ENCODE measurements at regions not wholly inside any gene's neighbourhood (a gene's known extent, or its start where the extent isn't known, plus 50 kb on each side); places are given as distances from the start of the nearest gene placed in this dataset.

DNA sequence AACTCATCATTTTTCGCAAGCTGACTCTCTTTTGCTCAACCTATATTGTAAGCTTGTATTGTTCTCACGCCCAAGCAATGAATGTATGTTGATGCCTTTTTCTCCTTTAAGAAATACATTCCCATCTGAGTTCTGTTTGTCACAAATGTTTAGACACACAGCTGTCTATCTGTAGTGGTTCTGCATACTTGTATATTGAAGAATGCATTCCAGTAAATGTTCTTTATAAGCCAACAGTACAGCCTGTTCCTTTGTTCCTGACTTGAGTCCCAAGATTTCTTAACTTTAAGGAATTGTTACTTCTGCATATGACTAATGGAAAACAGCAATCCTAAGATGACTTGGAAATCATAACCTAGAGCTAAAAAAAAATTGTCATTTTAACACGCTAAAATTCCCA lies 849.1 kb upstream of the POU3F3 start:
- no peak overlapping the region for H3K9ac ChIP-seq (ENCODE audit: low read depth, low read length)
- no peaks in the 10 kb centered on the region for H3K36me3 ChIP-seq (ENCODE audit: insufficient read depth, low read length)
- no peaks in the 10 kb centered on the region for H3K9me3 ChIP-seq (ENCODE audit: control insufficient read depth, insufficient read depth, low read length)
- peaks cover 14% of the 10 kb centered on the region; the same call in 1 of the 2 replicates for H3K4me1 ChIP-seq (ENCODE audit: insufficient read depth, low read length)

DNA sequence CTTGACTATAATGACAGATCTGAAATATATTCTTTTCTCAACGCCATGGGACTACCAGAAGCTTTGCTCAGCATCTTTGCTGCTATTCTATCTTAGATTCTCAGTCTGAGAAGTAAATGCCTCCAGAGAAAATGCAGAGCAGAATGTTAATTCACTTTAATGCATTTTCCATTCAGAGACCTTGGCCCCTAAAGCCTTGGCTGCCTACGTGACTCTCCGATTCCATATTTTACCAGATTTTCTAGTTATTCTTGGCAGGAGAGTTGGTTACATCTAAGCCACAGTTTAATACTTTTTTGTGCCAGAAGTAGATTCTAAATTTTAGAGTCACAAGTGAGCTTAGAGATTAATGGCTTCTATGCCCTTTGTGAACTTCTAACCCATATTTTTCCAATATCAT lies 837.1 kb upstream of the POU3F3 start:
- no peaks in the 10 kb centered on the region for H3K9me3 ChIP-seq (ENCODE audit: control insufficient read depth, insufficient read depth, low read length)
- H3K9ac ChIP-seq (ENCODE audit: low read depth, low read length) = no peak overlapping the region
- H3K36me3 ChIP-seq (ENCODE audit: insufficient read depth, low read length) = no peaks in the 10 kb centered on the region
- H3K4me1 ChIP-seq (ENCODE audit: insufficient read depth, low read length) = no peaks in the 10 kb centered on the region

DNA sequence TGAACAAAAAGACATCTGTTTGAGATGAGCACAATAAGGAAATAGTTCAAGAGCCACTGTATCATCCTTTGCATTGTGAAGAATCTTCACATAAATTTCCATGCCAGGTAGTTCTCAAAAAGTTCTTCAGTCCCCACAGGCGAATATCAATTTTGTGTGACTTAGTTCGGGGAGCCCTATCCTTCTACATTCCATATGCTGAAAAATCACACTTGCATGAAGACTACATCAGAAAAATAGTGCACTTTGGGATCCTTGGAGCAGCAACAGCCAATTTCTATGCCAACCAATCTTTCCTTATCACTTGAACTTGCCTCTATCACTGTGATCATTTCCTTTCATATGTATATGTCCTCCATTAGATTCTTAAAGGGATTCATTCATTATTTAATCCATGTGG lies 830.6 kb upstream of the POU3F3 start:
- H3K4me1 ChIP-seq (ENCODE audit: insufficient read depth, low read length) = peaks cover 9% of the 10 kb centered on the region; the same call in 1 of the 2 replicates
- H3K9ac ChIP-seq (ENCODE audit: low read depth, low read length) = no peak overlapping the region
- H3K9me3 ChIP-seq (ENCODE audit: control insufficient read depth, insufficient read depth, low read length) = no peaks in the 10 kb centered on the region

DNA sequence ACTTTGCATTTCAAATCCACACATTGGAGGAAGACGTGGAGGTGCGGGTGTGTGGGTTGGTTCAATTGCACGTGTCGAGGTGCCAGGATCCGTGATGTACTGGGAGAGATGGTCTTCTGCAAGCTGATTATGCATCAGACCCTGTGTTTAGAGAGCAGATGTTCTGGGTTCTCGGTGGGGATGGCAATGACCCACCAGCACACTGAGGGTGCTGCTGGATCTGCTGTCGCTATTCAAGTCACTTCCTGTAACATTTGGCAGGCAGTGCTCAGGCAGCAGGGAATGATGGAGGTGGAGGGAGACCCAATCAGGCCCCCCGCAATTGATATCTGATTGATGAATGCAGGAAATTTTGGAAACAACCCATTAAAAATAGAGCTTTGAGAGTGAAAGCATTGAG lies 830.1 kb upstream of the POU3F3 start:
- Histone ChIP-seq H3K9ac (ENCODE audit: low read depth, low read length) (no peak overlapping the region), H3K36me3 (ENCODE audit: insufficient read depth, low read length) (no peaks in the 10 kb centered on the region), H3K9me3 (ENCODE audit: control insufficient read depth, insufficient read depth, low read length) (no peaks in the 10 kb centered on the region), H3K4me1 (ENCODE audit: insufficient read depth, low read length) (peaks cover 9% of the 10 kb centered on the region; the same call in 1 of the 2 replicates)

More for the DNA sequence above, 830.6 kb upstream of the POU3F3 start:
- H3K36me3 ChIP-seq (ENCODE audit: insufficient read depth, low read length) = no peaks in the 10 kb centered on the region

DNA sequence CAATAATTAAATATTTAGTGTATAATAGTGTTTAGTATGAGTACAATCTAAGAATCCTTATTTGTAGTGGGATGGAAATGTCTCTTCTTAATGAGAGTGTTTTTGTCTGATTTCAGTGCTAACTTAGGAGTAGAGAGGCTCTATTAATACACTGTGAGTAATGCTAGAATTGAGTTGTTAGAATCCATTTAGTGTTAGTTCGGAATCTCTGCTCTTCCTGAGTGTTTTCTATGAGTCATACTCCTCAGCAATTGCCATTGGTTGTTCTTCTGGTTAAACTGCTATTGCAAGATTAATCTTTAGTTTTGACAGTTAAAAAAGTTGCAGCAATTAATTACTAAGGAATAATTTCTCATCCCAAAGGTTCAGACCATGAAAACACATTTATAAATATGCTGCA lies 828.6 kb upstream of the POU3F3 start:
- Histone ChIP-seq H3K36me3 (ENCODE audit: insufficient read depth, low read length) (no peaks in the 10 kb centered on the region), H3K9ac (ENCODE audit: low read depth, low read length) (no peak overlapping the region), H3K4me1 (ENCODE audit: insufficient read depth, low read length) (peaks cover 9% of the 10 kb centered on the region; the same call in 1 of the 2 replicates), H3K9me3 (ENCODE audit: control insufficient read depth, insufficient read depth, low read length) (no peaks in the 10 kb centered on the region)

DNA sequence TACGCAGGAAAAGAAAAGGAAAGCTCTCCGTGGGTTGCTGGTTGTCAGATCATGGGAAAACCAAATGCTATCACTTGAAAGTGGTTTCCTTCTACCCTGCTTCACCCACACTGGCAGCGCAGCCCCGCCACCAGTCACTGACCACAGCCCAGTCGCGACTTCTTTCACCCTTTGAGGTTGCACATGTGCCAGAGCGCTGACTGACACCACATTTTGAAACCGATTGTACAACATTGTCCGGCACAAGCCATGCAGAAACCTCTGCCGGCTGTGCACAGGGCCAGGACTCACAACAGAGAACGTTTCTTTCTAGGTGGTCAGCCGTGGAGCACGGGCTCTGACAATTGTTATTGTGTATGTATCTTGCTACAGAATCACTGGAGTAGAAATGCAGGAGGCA lies 827.2 kb upstream of the POU3F3 start:
- Histone ChIP-seq H3K36me3 (ENCODE audit: insufficient read depth, low read length) (no peaks in the 10 kb centered on the region), H3K9ac (ENCODE audit: low read depth, low read length) (no peak overlapping the region), H3K4me1 (ENCODE audit: insufficient read depth, low read length) (peaks cover 9% of the 10 kb centered on the region; the same call in 1 of the 2 replicates), H3K9me3 (ENCODE audit: control insufficient read depth, insufficient read depth, low read length) (no peaks in the 10 kb centered on the region)

DNA sequence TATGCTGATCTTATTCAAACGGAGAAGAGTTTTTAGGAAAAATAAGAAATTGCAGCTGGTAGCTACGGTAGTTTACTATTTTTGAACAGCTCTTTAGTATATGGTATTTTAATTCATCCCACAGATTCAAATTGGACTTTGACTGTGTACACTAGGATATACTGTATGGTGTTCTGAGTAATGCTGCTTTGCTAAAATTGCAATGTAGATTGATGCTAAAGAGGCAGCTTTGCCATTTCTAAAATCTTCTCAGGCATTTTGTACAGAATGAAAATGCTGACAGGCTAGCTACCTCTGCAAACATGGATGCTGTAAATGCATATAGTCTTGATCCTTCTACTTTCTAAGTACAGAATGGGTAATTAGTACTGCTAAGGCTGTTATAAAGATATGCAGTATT lies 826.6 kb upstream of the POU3F3 start:
- H3K9ac ChIP-seq (ENCODE audit: low read depth, low read length) = no peak overlapping the region
- no peaks in the 10 kb centered on the region for H3K9me3 ChIP-seq (ENCODE audit: control insufficient read depth, insufficient read depth, low read length)
- H3K36me3 ChIP-seq (ENCODE audit: insufficient read depth, low read length) = no peaks in the 10 kb centered on the region
- peaks cover 9% of the 10 kb centered on the region; the same call in 1 of the 2 replicates for H3K4me1 ChIP-seq (ENCODE audit: insufficient read depth, low read length)

DNA sequence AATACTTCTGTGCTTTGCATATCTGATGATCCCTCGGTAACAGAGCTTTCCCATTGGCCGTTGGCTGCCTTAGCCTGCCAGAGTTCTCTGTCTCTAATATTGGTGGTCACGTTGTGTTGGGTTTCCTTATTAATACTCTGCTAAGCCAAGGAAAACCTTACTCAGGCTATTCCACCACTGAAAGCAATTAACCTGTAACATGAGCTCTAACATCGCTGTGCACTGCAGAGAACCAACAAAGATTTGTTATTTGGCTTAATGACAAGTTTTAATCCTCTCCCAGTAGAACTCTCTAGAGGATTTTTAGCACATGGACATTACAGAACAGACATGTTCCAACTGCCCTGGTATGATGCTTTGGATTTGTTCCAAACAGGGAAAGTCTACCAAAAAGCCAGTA lies 825.9 kb upstream of the POU3F3 start:
- Histone ChIP-seq H3K9me3 (ENCODE audit: control insufficient read depth, insufficient read depth, low read length) (no peaks in the 10 kb centered on the region), H3K9ac (ENCODE audit: low read depth, low read length) (no peak overlapping the region), H3K4me1 (ENCODE audit: insufficient read depth, low read length) (peaks cover 8% of the 10 kb centered on the region; the same call in 1 of the 2 replicates), H3K36me3 (ENCODE audit: insufficient read depth, low read length) (no peaks in the 10 kb centered on the region)

DNA sequence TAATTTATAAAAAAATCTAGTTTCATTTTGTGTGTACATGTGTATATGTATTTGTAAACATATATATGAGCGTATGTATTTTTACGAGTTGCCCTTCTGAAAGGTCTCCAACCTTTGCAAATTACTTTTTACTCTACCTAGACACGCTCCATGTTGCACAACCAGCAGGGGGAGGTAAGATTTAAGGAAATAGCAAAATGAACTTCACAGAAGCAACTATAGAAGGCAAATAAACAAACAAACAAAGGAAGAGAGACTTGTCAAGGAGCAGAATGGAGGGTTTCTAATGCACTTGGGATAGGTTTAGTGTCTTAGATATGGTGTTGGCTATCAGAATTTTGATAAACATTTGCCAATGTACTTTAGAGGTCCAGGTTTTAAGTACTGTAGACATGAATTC lies 820.5 kb upstream of the POU3F3 start:
- Histone ChIP-seq H3K4me1 (ENCODE audit: insufficient read depth, low read length) (no peaks in the 10 kb centered on the region), H3K36me3 (ENCODE audit: insufficient read depth, low read length) (no peaks in the 10 kb centered on the region), H3K9ac (ENCODE audit: low read depth, low read length) (no peak overlapping the region), H3K9me3 (ENCODE audit: control insufficient read depth, insufficient read depth, low read length) (no peaks in the 10 kb centered on the region)

DNA sequence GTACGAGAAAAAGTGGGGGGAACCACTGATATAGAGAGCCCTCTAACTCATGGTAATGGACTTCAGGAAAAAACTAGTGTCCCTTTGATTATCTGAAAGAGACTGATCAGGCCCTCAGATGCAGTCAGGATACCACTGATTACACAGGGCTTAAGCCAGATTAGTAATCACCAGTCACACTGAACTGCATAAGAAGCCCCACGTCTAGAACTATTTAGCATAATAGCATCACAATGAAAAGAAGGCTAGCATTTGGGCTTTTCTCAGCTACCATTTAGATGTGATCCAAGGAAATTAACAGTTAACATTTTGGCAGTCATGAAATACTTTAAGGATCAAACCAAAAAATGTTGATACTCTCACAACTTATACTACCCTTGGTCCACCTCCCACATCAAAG lies 813.1 kb upstream of the POU3F3 start:
- H3K9ac ChIP-seq (ENCODE audit: low read depth, low read length) = no peak overlapping the region
- no peaks in the 10 kb centered on the region for H3K36me3 ChIP-seq (ENCODE audit: insufficient read depth, low read length)
- H3K9me3 ChIP-seq (ENCODE audit: control insufficient read depth, insufficient read depth, low read length) = no peaks in the 10 kb centered on the region
- H3K4me1 ChIP-seq (ENCODE audit: insufficient read depth, low read length) = peaks cover 4% of the 10 kb centered on the region

DNA sequence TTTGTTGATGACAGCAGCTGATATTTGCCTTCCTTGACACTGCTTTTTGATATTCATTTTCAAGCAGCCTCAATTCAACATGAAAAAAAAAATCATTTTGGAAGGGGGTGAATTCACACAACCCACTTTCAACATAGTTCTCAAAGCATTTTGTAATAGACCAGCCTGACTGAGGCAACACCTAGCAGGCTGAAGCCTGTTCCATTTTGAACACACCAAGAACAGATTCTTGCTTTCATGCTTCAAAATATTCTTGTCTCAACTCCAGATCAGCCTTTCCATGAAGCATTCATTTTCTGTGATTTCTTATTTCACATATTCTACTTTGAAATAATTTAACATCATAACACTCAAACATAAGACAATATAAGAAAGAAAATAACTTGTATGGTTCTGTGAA lies 812.6 kb upstream of the POU3F3 start:
- Histone ChIP-seq H3K9me3 (ENCODE audit: control insufficient read depth, insufficient read depth, low read length) (no peaks in the 10 kb centered on the region), H3K4me1 (ENCODE audit: insufficient read depth, low read length) (peaks cover 4% of the 10 kb centered on the region), H3K9ac (ENCODE audit: low read depth, low read length) (no peak overlapping the region), H3K36me3 (ENCODE audit: insufficient read depth, low read length) (no peaks in the 10 kb centered on the region)

DNA sequence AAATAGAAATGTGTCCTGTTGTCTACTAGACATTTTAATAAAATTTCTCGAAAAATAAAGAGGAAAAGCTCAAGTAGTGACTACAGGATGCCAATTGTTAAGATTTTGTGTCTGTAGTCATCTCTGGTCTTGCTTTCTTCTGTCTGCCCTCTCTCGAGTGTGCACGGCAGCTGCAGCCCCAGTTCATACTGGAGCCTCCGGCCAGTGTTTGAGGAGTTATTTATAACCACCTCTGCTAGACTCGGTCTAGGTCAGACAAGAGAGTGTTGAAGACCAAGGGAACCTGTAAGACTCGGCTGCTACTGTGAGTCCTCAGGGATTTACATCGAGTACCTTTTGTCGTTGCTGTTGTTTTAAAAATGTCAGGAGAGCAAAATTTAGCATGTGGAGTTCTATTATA lies 810.1 kb upstream of the POU3F3 start:
- Histone ChIP-seq H3K36me3 (ENCODE audit: insufficient read depth, low read length) (no peaks in the 10 kb centered on the region), H3K4me1 (ENCODE audit: insufficient read depth, low read length) (peaks cover 4% of the 10 kb centered on the region), H3K9ac (ENCODE audit: low read depth, low read length) (no peak overlapping the region), H3K9me3 (ENCODE audit: control insufficient read depth, insufficient read depth, low read length) (no peaks in the 10 kb centered on the region)

DNA sequence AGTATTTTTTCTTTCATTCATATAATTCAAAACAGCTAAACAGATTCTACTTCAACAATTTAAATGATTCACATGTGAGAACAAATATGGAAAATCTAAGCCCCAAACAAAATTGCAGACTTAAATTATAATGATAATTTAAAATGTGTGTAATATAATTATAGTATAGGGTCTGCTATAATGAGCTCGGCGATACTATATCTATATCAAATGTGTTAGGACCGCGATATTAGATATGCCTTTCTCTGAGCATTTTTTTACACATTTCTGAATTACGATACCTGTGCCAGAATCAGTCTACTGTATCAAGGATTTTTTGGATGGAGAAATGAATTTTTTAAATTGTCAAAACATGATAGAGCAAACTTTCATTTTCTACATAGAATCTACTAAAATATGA lies 808.8 kb upstream of the POU3F3 start:
- Histone ChIP-seq H3K9ac (ENCODE audit: low read depth, low read length) (no peak overlapping the region), H3K4me1 (ENCODE audit: insufficient read depth, low read length) (peaks cover 4% of the 10 kb centered on the region)

DNA sequence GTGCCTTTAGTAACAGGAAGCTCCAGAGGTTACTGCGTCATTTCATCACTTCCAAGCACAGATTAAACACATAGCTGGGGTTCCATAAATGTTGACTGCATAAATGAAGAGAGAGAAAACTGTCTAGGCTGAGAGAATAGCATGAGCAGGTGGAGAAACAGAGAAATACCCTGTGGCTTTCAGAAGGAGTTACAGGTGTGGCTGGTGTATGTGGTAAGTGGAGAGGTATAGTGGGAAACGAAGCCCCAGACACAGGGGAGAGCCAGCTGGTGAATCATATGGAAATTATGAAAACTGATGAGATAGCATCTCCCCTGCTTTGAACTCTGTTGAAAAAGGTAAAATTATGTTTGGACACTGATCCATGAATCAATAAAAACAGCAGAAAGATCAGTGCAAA lies 807.4 kb upstream of the POU3F3 start:
- no peak overlapping the region for H3K9ac ChIP-seq (ENCODE audit: low read depth, low read length)
- H3K36me3 ChIP-seq (ENCODE audit: insufficient read depth, low read length) = no peaks in the 10 kb centered on the region
- peaks cover 2% of the 10 kb centered on the region; the same call in 1 of the 2 replicates for H3K4me1 ChIP-seq (ENCODE audit: insufficient read depth, low read length)
- no peaks in the 10 kb centered on the region for H3K9me3 ChIP-seq (ENCODE audit: control insufficient read depth, insufficient read depth, low read length)

More for the DNA sequence above, 808.8 kb upstream of the POU3F3 start:
- no peaks in the 10 kb centered on the region for H3K9me3 ChIP-seq (ENCODE audit: control insufficient read depth, insufficient read depth, low read length)
- H3K36me3 ChIP-seq (ENCODE audit: insufficient read depth, low read length) = no peaks in the 10 kb centered on the region

DNA sequence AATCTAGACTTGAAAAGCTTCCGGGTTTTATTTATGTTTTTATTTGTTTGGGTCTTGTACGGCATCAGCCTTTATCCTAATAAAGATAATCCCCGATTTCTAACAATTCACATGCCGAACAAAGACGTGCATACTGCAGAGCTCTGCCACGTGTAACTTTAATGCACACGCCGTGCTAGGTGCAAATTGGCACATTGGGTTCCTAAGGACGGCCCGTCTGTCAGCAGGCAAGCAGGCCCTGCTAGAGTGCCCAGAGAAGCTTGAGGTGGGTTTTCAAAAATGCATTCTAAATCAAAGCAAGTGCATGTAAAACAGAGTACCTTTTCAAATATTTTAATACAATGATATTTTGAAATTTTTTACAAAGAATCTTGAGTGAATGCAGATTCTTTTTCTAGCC lies 806.4 kb upstream of the POU3F3 start:
- Histone ChIP-seq H3K36me3 (ENCODE audit: insufficient read depth, low read length) (no peaks in the 10 kb centered on the region), H3K4me1 (ENCODE audit: insufficient read depth, low read length) (peaks cover 5% of the 10 kb centered on the region; the same call in 1 of the 2 replicates), H3K9me3 (ENCODE audit: control insufficient read depth, insufficient read depth, low read length) (no peaks in the 10 kb centered on the region), H3K9ac (ENCODE audit: low read depth, low read length) (no peak overlapping the region)

DNA sequence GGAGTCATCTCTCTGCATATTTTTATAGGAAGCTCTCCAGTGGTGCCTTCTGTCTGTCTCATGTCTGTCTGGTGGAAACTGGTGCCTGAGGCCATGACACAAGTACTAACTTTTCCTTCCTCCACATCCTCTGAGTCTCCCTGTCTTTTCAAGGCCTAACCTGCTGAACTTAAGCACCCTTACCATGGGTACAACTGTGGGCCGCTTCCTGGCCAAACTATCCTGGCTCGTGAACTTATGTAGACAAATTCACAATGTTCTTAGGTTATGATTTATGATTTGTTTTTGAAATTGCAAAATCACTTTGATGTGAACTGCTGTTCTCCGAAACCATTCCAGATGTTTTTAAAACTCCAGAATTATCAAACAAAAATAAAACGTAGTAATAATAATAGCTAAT lies 804.5 kb upstream of the POU3F3 start:
- H3K9ac ChIP-seq (ENCODE audit: low read depth, low read length) = no peak overlapping the region
- no peaks in the 10 kb centered on the region for H3K9me3 ChIP-seq (ENCODE audit: control insufficient read depth, insufficient read depth, low read length)
- H3K36me3 ChIP-seq (ENCODE audit: insufficient read depth, low read length) = no peaks in the 10 kb centered on the region
- peaks cover 5% of the 10 kb centered on the region; the same call in 1 of the 2 replicates for H3K4me1 ChIP-seq (ENCODE audit: insufficient read depth, low read length)

Data from ES-I3 (cell line).